HCT116 (cell line): ENCODE measurements at regions not wholly inside any gene's neighbourhood (a gene's known extent, or its start where the extent isn't known, plus 50 kb on each side); places are given as distances from the start of the nearest gene placed in this dataset.
A peak's percentile ranks its signal among the peaks of the same experiment; 100 is the strongest.

ENCODE experiments used
- ATAC-seq: fragments of 200-7000 bp; cut with Tn5 transposase; 2 replicates; pipeline ENCODE4 v1.9.1; 2020; ENCODE audit warnings: mild to moderate bottlenecking, moderate library complexity
- BruUV-seq: library from RNA; stranded (reverse); fragments of 400-500 nt; replicated peaks from 2 replicates; lab custom pipeline; 2021; lab: Mats Ljungman, UMichigan
- CTCF ChIA-PET: fragments of 300-600 bp; sonication (Branson Sonifier 250); formaldehyde crosslinking; loops from one replicate; lab custom pipeline; 2021; ENCODE audit warnings: antibody characterized with exemption; lab: Charles Lee
- POLR2A ChIA-PET: fragments of 300-600, 350-600 bp; sonication (Branson Sonifier 250); formaldehyde crosslinking; loops from one replicate; lab custom pipeline; 2021; ENCODE audit warnings: antibody characterized with exemption; lab: Charles Lee
- RAD21 ChIA-PET, 2 experiments: fragments of 300-600 bp; sonication (Branson Sonifier 250); formaldehyde crosslinking; loops; one replicate each; lab custom pipeline; 2023; ENCODE audit warnings: low total read pairs in 2 of 2; ENCODE audit not compliant: uncharacterized antibody in 2 of 2, unreplicated experiment in 2 of 2, low non-redundant PET in 1 of 2; lab: Charles Lee
- DNase-seq: peaks from one replicate; pipeline ENCODE4 v3.0.0-alpha.2; 2010; ENCODE audit warnings: low read depth, low spot score
- H2AFZ ChIP-seq: fragments of 200-600 bp; shearing (Covaris generic), sonication (generic); 2 replicates; pipeline ENCODE4 v1.6.1; 2017; ENCODE audit warnings: low read depth, mixed run types, mixed read lengths, antibody characterized with exemption, low read length; ENCODE audit not compliant: poor library complexity, severe bottlenecking
- H3K27ac ChIP-seq: 2 replicates; pipeline ENCODE4 v1.5.1; 2012; ENCODE audit warnings: low read depth, low read length
- H3K27me3 ChIP-seq: fragments of 200-600 bp; sonication (generic); 2 replicates; pipeline ENCODE4 v1.6.1; 2016; ENCODE audit warnings: mixed run types, low read length, mixed read lengths; ENCODE audit not compliant: insufficient read depth
- H3K36me3 ChIP-seq, 2 experiments: fragments of 200-500 bp in 1 of 2; fragments of 200-600 bp in 1 of 2; sonication (Bioruptor generic) in 1 of 2; sonication (generic) in 1 of 2; 2 replicates each; pipeline versions ENCODE4 v1.5.1 to v1.6.1; 2014 to 2016; ENCODE audit warnings: low read length in 2 of 2, inconsistent platforms in 1 of 2, mixed read lengths in 1 of 2, mixed run types in 1 of 2; ENCODE audit not compliant: insufficient read depth in 2 of 2, control insufficient read depth in 1 of 2
- H3K4me1 ChIP-seq, 2 experiments: fragments of 200-600 bp in 1 of 2; sonication (generic) in 1 of 2; 2 replicates each; pipeline versions ENCODE4 v1.5.1 to v1.6.1; 2012 to 2017; ENCODE audit warnings: low read length in 2 of 2, inconsistent platforms in 1 of 2, mild to moderate bottlenecking in 1 of 2, mixed read lengths in 1 of 2, mixed run types in 1 of 2, moderate library complexity in 1 of 2; ENCODE audit not compliant: insufficient read depth in 2 of 2, control insufficient read depth in 1 of 2
- H3K4me2 ChIP-seq: fragments of 200-600 bp; sonication (generic); 2 replicates; pipeline ENCODE4 v1.6.1; 2017; ENCODE audit warnings: mixed run types, low read length, mixed read lengths
- H3K4me3 ChIP-seq, 2 experiments: fragments of 200-600 bp in 1 of 2; sonication (generic) in 1 of 2; replicated peaks in 1 of 2; 2 replicates each; pipeline ENCODE4 v1.5.1; 2011 to 2016; ENCODE audit warnings: low read length in 2 of 2, control low read depth in 1 of 2, low read depth in 1 of 2, mild to moderate bottlenecking in 1 of 2, mixed read lengths in 1 of 2, mixed run types in 1 of 2
- H3K79me2 ChIP-seq: fragments of 200-600 bp; sonication (generic); 2 replicates; pipeline ENCODE4 v1.6.1; 2017; ENCODE audit warnings: mild to moderate bottlenecking, mixed run types, low read length, moderate library complexity, mixed read lengths; ENCODE audit not compliant: insufficient read depth
- H3K9ac ChIP-seq: fragments of 200-600 bp; sonication (generic); 2 replicates; pipeline ENCODE4 v1.6.1; 2016; ENCODE audit warnings: low read length, mixed read lengths
- H3K9me2 ChIP-seq: fragments of 200-600 bp; sonication (generic), shearing (Covaris generic); 2 replicates; pipeline ENCODE4 v1.6.1; 2017; ENCODE audit warnings: mixed run types, mild to moderate bottlenecking, moderate library complexity; ENCODE audit not compliant: insufficient read depth
- H3K9me3 ChIP-seq, 2 experiments: fragments of 200-500 bp in 1 of 2; fragments of 200-600 bp in 1 of 2; sonication (Bioruptor generic) in 1 of 2; sonication (generic) in 1 of 2; 2 replicates each; pipeline ENCODE4 v1.6.1; 2014 to 2017; ENCODE audit warnings: low read length in 2 of 2, mixed read lengths in 2 of 2, inconsistent platforms in 1 of 2, low read depth in 1 of 2, mild to moderate bottlenecking in 1 of 2, mixed run types in 1 of 2, moderate library complexity in 1 of 2; ENCODE audit not compliant: control insufficient read depth in 1 of 2, insufficient read depth in 1 of 2
- H4K20me1 ChIP-seq: fragments of 200-600 bp; sonication (generic), shearing (Covaris generic); 2 replicates; pipeline ENCODE4 v1.6.1; 2017; ENCODE audit warnings: mixed run types, mild to moderate bottlenecking, moderate library complexity; ENCODE audit not compliant: insufficient read depth
- EGR1 ChIP-seq: IDR thresholded peaks from 2 replicates; pipeline ENCODE4 v1.6.1; 2012; ENCODE audit warnings: low read depth
- EZH2phosphoT487 ChIP-seq: fragments of 200-600 bp; IDR thresholded peaks from 2 replicates; pipeline ENCODE4 v1.6.1; 2018; ENCODE audit warnings: antibody characterized with exemption, borderline replicate concordance
- FOSL1 ChIP-seq: IDR thresholded peaks from 2 replicates; pipeline ENCODE4 v1.6.1; 2012; ENCODE audit warnings: low read depth
- JUND ChIP-seq: IDR thresholded peaks from 2 replicates; pipeline ENCODE4 v1.6.1; 2012
- POLR2AphosphoS5 ChIP-seq: IDR thresholded peaks from 2 replicates; pipeline ENCODE4 v1.6.1; 2011; ENCODE audit warnings: mild to moderate bottlenecking, low read depth, low read length, moderate library complexity
- RAD21 ChIP-seq: IDR thresholded peaks from 2 replicates; pipeline ENCODE4 v1.6.1; 2012; ENCODE audit warnings: low read depth, mild to moderate bottlenecking
- SP1 ChIP-seq: IDR thresholded peaks from 2 replicates; pipeline ENCODE4 v1.6.1; 2012; ENCODE audit warnings: low read depth
- SRF ChIP-seq: IDR thresholded peaks from 2 replicates; pipeline ENCODE4 v1.6.1; 2012; ENCODE audit warnings: low read depth
- ZFX ChIP-seq: fragments of 450-650 bp; IDR thresholded peaks from 2 replicates; pipeline ENCODE4 v1.6.1; 2017
- ZNF274 ChIP-seq: fragments of 200-500 bp; sonication (Bioruptor generic); IDR thresholded peaks from 2 replicates; pipeline ENCODE4 v1.6.1; 2014; ENCODE audit warnings: mild to moderate bottlenecking, low read depth, low read length, inconsistent platforms
- intact Hi-C: fragments of 100-400 bp; cut with micrococcal nuclease; formaldehyde crosslinking; loops from 2 replicates; pipeline ENCODE4 v1.10.0; 2022
- TF ChIP-seq, protein P1 (sequence below), 3 experiments: fragments of 200-600 bp in 1 of 3; sonication (generic) in 1 of 3; IDR thresholded peaks in 2 of 3; conservative IDR thresholded peaks in 1 of 3; 2 replicates each; pipeline ENCODE4 v1.5.1; 2012 to 2017; ENCODE audit warnings: low read depth in 2 of 3, low read length in 2 of 3, antibody characterized with exemption in 1 of 3, borderline replicate concordance in 1 of 3, control low read depth in 1 of 3, mild to moderate bottlenecking in 1 of 3, mixed read lengths in 1 of 3, mixed run types in 1 of 3, moderate library complexity in 1 of 3; ENCODE audit not compliant: insufficient read depth in 1 of 3
- TF ChIP-seq, protein P2 (sequence below): IDR thresholded peaks from 2 replicates; pipeline ENCODE4 v1.6.1; 2012
- TF ChIP-seq, protein P3 (sequence below): IDR thresholded peaks from 2 replicates; pipeline ENCODE4 v1.6.1; 2012; ENCODE audit warnings: low read depth

DNA sequence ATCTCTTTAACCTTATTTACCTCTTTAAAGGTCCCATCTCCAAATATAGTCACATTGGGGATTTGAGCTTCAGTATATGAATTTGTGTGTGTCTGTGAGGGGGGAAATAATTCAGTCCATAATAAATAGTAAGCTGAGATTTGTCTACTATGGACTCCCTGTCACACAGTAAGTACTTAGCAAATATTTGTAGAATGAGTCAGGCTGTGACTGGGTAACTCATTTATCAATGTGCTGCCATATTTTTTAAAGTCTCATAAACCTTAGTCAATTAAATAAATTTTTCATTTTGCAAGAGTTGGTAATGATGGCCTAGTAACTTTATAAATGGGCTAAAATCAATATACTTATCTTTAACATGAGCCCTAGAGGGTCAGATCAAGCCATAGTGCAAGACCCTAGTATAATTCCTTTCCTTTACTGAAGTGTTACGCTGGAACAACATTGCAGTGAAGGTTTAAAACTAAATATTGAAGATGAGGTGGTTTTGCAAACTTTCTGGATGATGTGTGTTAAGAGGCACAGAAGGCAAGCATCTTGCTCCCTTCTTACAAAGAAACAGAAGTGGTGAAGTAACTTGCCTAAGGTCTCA lies 305.1 kb downstream of the KCNRG start:
- Histone ChIP-seq H3K27me3 (no peaks in the 10 kb centered on the region), H4K20me1 (no peaks in the 10 kb centered on the region), H3K9me2 (no peaks in the 10 kb centered on the region), H3K9ac (no peak overlapping the region), H3K4me2 (peak overlapping the region; percentile 47), H2AFZ (no peak overlapping the region), H3K36me3 (no peaks in the 10 kb centered on the region), H3K4me1 (peaks cover 24 to 33% of the 10 kb centered on the region in 2 experiments), H3K4me3 (no peak overlapping the region), H3K27ac (no peak overlapping the region), H3K9me3 (no peaks in the 10 kb centered on the region), H3K79me2 (no peaks in the 10 kb centered on the region)
- ChIA-PET CTCF (no interaction called here), RAD21 (no interaction called here), POLR2A (no interaction called here)
- BruUV-seq = no TSS peak
- DNase-seq (peak; percentile 16), ATAC-seq (peak; percentile 69)
- intact Hi-C loops = no loop called here
- TF ChIP-seq JUND (peak; percentile 42), SRF (no peak), SP1 (no peak), ZNF274 (no peak), FOSL1 (peak; percentile 34; the same call in 1 of the 2 replicates), ZFX (no peak), POLR2AphosphoS5 (no peak), EZH2phosphoT487 (no peak), RAD21 (no peak), EGR1 (no peak)
- TF ChIP-seq, protein P1, sequence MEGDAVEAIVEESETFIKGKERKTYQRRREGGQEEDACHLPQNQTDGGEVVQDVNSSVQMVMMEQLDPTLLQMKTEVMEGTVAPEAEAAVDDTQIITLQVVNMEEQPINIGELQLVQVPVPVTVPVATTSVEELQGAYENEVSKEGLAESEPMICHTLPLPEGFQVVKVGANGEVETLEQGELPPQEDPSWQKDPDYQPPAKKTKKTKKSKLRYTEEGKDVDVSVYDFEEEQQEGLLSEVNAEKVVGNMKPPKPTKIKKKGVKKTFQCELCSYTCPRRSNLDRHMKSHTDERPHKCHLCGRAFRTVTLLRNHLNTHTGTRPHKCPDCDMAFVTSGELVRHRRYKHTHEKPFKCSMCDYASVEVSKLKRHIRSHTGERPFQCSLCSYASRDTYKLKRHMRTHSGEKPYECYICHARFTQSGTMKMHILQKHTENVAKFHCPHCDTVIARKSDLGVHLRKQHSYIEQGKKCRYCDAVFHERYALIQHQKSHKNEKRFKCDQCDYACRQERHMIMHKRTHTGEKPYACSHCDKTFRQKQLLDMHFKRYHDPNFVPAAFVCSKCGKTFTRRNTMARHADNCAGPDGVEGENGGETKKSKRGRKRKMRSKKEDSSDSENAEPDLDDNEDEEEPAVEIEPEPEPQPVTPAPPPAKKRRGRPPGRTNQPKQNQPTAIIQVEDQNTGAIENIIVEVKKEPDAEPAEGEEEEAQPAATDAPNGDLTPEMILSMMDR (IDR thresholded peaks at IDR 0.05 in 2 of 3, conservative IDR thresholded peaks at IDR 0.05 in 1 of 3; ENCODE audit: borderline replicate concordance in 1 of 3, insufficient read depth in 1 of 3, low read depth in 2 of 3, low read length in 2 of 3) = no peak
- TF ChIP-seq, protein P2, sequence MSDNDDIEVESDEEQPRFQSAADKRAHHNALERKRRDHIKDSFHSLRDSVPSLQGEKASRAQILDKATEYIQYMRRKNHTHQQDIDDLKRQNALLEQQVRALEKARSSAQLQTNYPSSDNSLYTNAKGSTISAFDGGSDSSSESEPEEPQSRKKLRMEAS = no peak
- TF ChIP-seq, protein P3, sequence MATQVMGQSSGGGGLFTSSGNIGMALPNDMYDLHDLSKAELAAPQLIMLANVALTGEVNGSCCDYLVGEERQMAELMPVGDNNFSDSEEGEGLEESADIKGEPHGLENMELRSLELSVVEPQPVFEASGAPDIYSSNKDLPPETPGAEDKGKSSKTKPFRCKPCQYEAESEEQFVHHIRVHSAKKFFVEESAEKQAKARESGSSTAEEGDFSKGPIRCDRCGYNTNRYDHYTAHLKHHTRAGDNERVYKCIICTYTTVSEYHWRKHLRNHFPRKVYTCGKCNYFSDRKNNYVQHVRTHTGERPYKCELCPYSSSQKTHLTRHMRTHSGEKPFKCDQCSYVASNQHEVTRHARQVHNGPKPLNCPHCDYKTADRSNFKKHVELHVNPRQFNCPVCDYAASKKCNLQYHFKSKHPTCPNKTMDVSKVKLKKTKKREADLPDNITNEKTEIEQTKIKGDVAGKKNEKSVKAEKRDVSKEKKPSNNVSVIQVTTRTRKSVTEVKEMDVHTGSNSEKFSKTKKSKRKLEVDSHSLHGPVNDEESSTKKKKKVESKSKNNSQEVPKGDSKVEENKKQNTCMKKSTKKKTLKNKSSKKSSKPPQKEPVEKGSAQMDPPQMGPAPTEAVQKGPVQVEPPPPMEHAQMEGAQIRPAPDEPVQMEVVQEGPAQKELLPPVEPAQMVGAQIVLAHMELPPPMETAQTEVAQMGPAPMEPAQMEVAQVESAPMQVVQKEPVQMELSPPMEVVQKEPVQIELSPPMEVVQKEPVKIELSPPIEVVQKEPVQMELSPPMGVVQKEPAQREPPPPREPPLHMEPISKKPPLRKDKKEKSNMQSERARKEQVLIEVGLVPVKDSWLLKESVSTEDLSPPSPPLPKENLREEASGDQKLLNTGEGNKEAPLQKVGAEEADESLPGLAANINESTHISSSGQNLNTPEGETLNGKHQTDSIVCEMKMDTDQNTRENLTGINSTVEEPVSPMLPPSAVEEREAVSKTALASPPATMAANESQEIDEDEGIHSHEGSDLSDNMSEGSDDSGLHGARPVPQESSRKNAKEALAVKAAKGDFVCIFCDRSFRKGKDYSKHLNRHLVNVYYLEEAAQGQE = no peak
